Inflammatory macrophage (primary cell): ENCODE measurements at regions not wholly inside any gene's neighbourhood (a gene's known extent, or its start where the extent isn't known, plus 50 kb on each side); places are given as distances from the start of the nearest gene placed in this dataset.

Source experiments
- DNase-seq, 2 donors: peaks; one replicate each; pipeline ENCODE4 v3.0.0-alpha.2; 2020 to 2022

- DNase-seq, result no peak
Observed at GRCh38 chr13:107459430-107459829, 755.9 kb downstream of the LIG4 start.

GRCh38 chr13:107458269-107458668 is 757.1 kb downstream of the LIG4 start:
- DNase-seq, result no peak

GRCh38 chr13:107457686-107458085 is 757.6 kb downstream of the LIG4 start:
- no peak for DNase-seq

DNA sequence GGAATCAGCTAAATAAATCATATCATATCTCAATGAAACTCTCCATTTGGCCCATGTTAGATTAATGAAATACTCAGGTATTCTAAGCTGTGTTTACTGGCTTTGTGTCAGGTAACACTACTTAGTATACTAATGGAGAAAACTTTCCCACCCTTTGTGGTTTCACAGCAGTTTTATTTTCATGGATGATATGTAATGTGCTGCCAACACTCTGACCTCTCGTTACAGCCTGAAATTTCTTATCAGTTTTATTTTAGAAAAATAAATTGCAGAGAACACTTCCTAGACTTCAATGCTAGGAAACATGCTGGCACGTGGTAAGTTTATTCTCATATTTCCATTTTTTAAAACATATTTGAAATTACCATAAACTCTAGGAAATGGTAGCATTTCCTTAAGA is 758.9 kb downstream of the LIG4 start:
- no peak for DNase-seq

DNA sequence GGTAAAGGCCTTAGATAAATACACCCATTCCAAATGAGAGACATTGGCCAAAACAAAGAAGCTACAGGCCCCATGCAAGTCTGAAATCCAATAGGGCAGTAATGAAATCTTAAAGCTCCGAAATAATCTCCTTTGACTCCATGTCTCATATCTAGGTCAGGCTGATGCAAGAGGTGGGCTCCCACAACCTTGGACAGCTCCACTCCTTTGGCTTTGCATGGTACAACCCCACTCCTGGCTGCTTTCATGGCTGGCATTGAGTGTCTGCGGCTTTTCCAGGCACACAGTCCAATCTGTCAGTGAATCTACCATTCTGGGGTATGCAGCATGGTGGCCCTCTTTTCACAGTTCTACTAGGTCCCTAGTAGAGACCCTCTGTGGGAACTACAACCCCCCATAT is 762.5 kb downstream of the LIG4 start:
- no peak for DNase-seq

DNA sequence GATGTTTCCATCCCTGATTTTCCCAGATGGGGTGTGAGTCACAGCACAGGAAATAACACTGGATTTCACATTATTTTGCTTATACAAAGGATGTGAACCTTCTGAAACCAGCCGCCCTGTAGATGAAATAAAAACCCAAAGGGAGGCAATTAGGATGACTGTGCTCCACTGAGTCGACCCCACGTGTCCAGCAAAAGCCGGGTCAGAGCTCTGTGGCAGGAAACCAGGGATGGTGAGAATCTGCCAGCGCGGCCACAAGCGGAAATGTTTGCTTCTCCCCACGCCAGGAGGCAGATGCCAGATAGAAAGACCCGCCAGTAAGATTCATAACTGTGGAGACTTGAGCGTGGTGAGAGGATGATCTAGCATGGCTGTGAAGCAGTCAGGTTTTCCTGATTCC is 764.4 kb downstream of the LIG4 start:
- no peak for DNase-seq

DNA sequence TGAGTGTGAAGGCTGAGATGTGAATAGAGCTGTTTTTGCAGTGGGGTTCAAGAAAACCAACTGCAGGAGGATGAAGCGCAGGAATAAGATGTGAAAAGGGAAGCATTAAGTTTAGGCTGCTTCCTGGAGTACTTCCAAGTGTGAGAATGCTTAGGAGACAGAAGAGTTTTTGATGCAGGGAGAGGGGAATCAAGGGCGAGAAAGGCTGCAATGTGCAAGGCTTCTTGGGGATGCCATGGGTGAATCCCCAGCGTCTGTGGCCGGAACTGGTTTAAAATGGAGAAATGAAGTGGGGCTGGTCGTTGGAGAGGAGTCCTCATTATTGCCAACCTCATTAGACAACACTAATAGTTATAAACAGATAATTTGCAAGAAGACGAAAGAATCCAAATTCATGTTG is 764.9 kb downstream of the LIG4 start:
- no peak for DNase-seq

GRCh38 chr13:107447591-107447990 is 767.7 kb downstream of the LIG4 start:
- no peak for DNase-seq

DNA sequence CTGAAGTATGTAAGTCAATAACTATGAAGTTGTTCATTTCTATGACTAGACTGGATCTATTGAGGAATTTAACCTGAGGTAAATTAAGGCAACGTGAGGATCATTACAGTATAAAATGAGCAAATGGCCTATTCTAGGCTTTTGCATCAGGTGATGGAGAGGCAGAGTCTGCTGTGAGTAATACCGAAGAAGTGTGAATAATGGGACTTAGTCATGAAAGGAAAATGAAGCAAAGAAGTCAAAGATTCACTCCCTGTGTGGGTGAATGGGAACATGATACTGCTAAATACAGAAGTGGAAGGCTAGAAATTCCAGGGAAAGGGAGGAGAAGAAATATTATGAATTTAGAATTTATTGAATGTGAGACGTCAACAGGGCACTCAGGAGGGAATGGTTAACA is 774.1 kb downstream of the LIG4 start:
- no peak for DNase-seq

GRCh38 chr13:107438251-107438650 is 777.1 kb downstream of the LIG4 start:
- no peak for DNase-seq

- no peak for DNase-seq
Observed at GRCh38 chr13:107434347-107434746, 781.0 kb downstream of the LIG4 start.

DNA sequence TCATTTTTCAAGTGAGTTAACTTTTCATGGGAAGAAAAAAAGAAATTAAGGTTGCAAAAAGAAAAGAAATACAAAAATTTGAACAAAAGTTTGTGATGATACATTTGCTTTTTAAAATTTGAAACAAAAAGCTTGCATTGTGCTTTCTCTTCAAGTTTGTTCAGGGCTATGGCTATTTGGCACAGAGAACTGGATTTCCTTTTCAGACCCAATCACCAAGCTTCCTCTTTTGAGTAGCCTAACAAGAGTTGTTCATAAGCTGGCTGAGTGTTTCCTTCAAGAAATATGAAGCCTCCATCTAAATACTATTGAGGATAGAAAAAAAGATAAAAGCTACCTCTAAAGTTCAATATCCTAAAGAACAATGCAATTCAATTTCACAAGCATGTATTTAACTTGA is 787.8 kb downstream of the LIG4 start:
- DNase-seq, result no peak

DNA sequence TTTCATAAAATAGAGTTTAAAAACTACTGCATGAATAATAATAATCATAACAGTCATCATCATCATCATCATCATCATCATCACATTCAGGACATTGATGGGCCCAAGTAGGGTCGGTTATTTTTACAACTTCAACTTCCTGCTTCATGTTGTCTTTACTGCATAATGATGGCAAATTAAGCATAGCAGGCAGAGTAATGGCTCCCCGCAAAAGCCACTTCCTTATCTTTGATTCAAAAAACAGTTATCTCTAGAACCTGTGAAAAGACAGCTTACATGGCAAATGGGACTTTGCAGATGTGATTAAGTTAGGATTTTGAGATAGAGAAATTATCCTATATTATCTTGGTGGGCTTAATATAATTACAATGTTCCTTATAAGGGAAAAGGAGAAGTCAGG is 792.9 kb downstream of the LIG4 start:
- DNase-seq, result no peak

DNA sequence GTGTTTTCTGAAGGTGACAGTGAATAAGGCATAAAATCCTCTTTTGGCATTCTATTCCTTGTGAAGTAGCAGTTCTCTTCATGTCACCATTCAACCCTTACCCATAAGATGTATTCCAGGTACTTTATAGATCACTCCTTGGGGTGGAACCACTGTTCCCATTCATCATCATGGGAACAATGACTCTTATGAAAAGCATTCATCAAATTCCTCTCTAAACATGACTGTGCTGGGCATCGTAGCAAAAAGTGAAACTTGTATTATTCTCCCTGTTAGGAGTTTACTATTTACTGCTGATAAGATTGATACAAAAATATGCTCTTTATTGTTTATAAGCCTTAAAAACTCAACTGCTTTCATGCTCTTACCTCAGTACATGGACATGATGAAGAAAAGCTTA is 793.4 kb downstream of the LIG4 start:
- no peak for DNase-seq

GRCh38 chr13:107421028-107421427 is 794.3 kb downstream of the LIG4 start:
- DNase-seq, result no peak

- DNase-seq, result no peak
Observed at GRCh38 chr13:107413005-107413404, 802.3 kb downstream of the LIG4 start.

DNA sequence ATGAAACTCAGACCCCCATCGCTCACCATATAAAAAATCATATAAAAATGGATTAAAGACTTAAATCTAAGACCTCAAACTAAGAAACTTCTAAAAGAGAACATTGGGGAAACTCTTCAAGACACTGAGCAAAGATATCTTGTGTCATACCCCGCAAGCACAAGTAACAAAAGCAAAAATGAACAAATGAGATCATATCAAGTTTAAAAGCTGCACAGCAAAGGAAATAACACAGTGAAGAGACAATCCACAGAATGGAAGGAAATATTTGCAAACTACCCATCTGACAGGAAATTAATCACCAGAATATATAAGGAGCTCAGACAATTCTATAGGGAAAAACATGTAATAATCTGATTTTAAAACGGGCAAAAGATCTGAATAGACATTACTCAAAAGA is 808.3 kb downstream of the LIG4 start:
- no peak for DNase-seq

DNA sequence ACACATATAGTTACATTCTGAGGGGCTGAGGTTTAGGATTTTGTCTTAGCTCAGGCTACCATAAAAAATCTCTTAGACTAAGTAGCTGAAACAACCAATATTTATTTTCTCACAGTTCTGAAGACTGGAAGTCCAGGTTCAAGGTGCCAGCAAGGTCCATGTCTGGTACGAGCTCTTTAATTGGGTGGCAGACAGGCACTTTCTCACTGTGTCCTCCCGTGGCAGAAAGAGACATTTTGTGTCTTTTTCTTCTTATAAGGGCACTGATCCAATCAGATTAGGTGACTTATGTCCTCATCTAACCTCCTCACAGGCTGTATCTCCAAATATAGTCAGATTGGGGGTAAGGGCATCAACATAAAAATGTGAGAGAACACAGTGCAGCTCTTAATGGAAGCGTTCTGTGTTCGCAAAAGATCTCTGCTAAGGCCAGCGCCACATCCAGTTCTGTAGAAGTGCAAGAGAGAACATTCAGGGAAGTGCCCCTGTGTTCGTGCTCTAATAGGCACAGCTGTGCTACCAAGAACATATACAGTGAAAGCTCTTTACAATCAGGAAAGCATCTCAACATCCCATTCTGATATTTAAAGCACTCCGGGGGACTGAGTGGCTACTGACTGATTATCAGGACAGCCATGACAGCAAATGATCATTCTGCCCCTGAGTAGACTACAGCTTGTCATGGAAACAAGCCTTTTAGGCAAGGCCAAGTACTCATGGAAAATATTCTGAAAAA is 819.2 kb downstream of the LIG4 start:
- no peak for DNase-seq

DNA sequence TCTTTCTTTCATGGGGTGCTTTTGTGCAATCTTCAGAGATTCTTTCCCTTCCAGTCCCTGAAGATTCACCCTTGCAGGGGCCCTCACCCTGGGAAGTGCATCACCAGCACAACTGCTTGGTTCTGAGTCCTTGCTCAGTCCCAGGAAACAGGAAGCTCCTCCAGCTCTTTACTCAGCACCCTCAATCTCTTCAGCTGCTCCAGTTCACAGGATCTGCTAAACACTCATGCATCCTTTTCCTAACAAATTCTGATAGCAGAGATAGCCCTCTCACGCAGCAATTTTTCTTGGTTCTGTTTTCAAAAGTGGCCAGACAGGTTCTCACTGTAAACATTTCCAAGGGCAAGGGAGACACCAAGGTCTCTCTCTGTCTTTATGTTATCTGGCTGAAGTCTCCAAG is 823.1 kb downstream of the LIG4 start:
- no peak for DNase-seq

DNA sequence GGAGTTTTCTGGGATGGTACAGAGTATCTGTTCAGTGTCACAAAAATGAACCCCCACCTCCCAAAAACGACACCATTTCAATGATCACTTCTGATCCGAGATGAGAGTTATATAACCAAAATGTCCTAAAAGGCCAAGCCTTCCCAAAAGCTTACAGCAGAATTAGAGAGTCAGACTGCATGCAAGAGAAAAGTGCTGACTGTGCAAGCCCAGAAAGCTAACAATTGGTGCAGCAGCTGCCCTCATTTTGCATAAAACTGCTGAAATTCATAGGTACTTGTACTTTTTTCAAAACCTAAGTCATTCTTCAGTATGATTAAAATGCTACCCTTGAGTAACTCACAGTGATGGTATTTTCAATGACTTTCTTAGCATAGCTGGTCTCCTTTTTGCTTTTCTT is 819.6 kb upstream of the ARGLU1 start:
- no peak for DNase-seq

DNA sequence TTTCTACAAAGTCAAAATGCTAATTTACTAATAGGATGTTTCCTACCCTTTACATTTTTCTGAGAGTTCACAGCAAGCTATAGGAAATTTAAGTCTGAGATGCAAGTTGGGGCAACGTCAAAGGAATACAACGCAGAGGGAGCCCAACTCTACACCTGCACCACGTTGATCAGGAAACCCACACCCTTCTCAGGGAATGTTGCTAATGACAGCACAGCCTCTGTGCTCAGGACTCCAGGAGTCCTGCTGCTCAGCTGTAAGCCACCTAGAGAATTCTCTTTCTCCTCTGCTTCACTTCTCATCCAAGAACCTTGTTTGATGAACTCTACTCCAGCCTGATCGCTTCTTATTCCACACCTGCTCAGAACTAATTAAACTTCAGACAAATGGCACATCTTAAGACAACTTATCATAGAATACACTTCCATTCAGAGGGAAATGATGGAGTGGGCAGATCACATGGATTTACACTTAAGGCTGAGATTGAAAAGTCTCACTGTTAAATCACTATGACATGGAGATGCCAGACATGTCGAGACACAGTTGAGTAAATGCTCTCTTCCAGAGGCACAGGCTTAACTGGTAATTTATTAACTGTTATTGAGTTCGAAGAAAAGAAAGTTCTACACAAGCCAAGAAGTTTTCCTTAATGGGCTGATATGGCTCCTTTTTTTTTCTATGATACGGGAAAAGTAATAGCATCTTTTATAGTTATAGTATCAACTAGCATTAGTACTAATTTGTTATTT is 811.6 kb upstream of the ARGLU1 start:
- no peak for DNase-seq

GRCh38 chr13:107376341-107377125 is 808.6 kb upstream of the ARGLU1 start:
- no peak for DNase-seq

- no peak for DNase-seq
Observed at GRCh38 chr13:107375701-107376340, 807.9 kb upstream of the ARGLU1 start.
